ENCODE measurements at regions not wholly inside any gene's neighbourhood (a gene's known extent, or its start where the extent isn't known, plus 50 kb on each side); places are given as distances from the start of the nearest gene placed in this dataset.

DNA sequence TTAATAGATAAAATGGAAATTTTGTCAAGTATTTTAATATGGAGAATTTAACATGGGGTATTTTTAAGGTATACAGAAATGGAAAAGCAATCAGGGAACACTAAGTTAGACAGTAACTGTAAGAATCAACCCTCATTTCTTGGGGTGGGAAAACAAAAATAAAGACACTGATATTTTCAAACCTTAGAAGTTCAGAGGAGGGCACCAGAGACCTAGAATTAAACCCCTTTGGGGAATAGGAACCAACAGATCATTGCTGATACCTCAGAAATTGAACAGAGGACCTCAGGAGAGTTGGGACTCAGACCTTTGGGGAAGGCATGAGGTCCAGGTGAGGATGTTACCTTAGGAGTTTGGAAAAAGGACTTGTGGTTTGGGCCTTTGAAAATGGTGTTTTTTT, 435.6 kb downstream of the TMA16 start:
- no peak for TF ChIP-seq CTCF (IDR thresholded peaks at IDR 0.05)
- no peak for TF ChIP-seq ZFX (IDR thresholded peaks at IDR 0.05; ENCODE audit: borderline replicate concordance)

Measured in 22Rv1 (cell line).